GM19463 (cell line): ENCODE measurements at regions not wholly inside any gene's neighbourhood (a gene's known extent, or its start where the extent isn't known, plus 50 kb on each side); places are given as distances from the start of the nearest gene placed in this dataset.
"Not testable (repeated sequence)": the region's sequence is repeated elsewhere in the genome, so short reads cannot be mapped to it uniquely, and the experiment has no call there.

Source experiments
- ATAC-seq: cut with Tn5 transposase; IDR thresholded peaks from one replicate; pipeline ENCODE4 v1.9.1; 2021; ENCODE audit warnings: mild to moderate bottlenecking, moderate library complexity; ENCODE audit not compliant: unreplicated experiment

DNA sequence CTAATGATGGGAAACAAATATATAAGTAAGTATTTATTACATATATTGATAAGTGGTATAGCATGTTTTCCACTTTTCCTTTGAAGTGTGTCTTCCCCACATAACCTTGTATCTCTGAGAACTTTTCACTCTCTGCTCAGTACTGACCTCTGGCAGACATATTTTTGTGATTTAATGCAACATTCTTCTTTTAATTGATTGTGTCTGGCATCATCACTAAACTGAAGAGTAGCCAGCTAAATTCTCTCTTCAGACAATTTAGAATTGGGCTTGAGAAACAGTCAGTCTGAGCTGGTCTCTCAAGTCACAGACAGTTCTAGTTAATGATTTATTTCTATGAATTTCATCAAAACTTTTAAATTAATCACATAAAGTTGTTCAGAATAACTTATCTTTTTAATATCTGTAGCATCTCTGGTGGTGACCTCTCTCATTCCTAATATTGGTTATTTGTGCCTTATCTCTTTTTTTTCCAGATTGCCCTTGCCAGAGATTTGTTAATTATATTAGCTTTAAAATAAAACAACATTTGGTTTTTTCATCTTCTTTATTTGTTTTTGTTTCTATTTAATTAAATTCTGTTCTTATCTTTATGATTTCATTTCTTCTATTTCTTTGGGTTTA, 230.0 kb upstream of the VLDLR start:
- ATAC-seq = not testable (repeated sequence)

DNA sequence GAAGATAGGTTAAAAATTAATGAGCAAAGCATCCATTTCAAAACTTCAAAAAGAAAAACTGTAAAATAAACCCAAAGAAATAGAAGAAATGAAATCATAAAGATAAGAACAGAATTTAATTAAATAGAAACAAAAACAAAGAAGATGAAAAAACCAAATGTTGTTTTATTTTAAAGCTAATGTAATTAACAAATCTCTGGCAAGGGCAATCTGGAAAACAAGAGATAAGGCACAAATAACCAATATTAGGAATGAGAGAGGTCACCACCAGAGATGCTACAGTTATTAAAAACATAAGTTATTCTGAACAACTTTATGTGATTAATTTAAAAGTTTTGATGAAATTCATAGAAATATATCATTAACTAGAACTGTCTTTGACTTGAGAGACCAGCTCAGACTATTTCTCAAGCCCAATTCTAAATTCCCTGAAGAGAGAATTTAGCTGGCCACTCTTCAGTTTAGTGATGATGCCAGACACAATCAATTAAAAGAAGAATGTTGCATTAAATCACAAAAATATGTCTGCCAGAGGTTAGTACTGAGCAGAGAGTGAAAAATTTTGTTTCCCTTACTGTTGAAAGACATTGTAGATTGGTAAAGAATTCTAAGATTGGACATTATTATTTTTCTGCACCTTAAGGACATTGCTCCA, 227.4 kb upstream of the VLDLR start:
- not testable (repeated sequence) for ATAC-seq

DNA sequence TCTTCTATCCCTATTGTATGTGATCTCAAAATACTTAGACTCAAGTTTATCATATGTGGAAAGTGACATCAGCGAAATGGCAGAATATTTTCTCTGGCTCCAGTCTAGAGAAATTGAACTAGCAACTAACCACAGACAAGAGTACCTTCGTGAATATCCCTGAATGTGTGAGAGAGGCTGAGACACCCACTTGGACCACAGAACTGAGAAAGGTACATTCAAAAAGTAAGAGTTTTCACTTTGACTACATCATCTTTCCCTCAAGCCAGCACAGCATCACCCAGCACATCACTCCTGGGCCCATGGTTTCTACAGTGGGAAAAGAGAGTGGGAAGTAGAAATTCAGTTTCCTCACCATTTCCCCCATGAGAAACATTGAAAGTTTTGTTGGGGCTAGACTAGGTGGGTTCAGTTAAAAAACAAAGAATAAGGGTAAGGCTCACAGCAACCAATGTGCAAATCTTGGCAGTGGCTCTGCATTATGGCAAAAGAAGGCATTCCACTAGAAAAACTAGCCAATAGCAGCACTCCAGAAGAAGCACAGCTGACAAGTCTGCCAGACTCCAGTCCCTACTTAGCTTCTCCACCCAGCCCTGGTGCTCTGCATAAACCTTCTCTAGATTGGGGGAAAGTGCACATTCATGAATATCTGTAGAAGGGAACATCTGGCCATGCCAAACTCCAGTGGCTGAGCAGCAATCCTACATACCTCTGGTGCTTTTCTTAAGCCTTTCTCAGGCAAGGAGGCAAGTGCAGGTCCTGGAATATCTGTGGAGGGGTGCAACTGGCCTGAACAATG, 225.6 kb upstream of the VLDLR start:
- no peak for ATAC-seq

DNA sequence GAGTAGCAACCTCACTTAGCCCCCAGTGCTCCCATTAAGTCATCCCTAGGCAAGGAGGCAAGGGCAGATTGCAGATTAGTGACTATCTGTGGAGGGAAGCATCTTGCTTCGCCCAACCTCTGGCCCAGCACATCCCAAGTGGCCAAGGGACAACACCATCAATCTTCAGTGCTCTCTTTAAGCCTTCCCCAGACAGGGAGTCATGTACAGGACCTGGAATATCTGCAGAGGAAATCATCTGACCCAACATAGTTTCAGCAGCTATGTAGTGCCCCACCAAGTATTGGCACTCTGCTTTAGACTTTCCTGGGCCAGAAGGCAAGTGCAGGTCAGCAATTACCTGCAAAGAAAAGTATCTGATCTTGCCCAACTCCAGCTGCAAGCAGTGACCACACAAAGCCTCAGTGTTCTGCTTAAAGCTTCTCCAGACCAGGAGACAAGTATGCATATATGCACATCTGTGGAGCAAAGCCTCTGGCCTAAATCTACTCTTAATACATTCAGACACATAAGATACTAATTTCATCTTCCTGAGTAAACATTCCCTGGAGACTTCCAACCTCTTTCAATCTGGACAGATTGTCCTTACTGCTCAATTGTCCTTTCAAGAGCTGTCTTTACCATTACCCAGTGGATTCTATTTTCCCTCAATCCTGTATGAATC, 224.8 kb upstream of the VLDLR start:
- ATAC-seq = no peak

DNA sequence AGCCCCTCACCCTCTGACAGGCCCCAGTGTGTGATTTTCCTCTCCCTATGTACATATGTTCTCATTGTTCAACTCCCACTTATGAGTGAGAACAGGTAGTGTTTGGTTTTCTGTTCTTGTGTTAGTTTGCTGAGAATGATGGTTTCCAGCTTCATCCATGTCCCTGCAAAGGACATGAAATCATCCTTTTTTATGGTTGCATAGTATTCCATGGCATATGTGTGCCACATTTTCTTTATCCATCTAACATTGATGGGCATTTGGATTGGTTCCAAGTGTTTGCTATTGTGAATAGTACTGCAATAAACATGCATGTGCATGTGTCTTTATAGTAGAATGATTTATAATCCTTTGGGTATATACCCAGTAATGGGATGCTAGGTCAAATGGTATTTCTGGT, 223.7 kb upstream of the VLDLR start:
- not testable (repeated sequence) for ATAC-seq

DNA sequence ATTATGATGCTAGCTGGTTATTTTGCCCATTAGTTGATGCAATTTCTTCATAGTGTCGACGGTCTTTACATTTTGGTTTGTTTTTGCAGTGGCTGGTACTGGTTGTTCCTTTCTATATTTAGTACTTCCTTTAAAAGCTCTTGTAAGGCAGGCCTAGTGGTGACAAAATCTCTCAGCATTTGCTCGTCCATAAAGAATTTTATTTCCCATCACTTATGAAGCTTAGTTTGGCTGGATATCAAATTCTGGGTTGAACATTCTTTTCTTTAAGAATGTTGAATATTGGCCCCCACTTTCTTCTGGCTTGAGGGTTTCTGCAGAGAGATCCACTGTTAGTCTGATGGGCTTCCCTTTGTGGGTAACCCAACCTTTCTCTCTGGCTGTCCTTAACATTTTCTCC, 219.8 kb upstream of the VLDLR start:
- ATAC-seq = not testable (repeated sequence)

DNA sequence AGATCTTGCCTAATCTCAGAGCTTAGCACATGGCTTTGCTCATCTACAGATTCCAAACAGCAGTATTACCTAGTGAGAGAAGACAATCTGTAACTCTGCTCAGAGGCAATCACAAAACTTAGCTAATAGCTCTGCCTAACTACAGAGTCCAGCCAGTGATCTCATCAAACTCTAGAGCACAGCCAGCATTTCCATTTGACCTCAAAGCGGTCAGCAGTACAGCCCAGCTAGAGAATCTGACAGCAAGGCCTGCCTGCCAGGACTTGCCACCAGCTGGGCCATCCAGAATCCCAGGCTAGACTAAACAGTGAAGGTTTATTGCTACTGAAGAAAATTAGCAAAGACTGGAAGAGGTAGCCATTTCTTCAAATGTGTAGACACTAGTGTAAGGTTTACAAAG, 217.9 kb upstream of the VLDLR start:
- ATAC-seq = no peak

DNA sequence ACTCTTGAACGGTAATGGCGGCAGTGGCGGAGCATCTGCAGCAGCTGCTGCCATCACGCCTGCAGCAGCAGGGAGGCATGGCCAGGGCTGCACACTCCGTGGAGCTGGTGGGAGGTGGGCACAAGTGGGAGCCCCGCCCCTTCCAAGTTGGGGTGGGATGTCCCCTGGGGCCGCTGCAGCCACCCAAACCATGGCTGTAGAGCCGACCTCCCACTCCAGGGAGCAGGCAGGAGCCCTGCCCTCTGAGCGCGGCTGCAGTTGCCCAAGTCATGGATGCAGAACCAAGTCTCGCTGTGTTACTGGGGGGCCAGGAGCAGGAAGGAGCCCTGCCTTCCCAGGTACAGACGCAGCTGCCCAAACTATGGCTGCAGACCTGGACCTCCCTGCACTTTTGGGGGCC, 215.3 kb upstream of the VLDLR start:
- no peak for ATAC-seq

DNA sequence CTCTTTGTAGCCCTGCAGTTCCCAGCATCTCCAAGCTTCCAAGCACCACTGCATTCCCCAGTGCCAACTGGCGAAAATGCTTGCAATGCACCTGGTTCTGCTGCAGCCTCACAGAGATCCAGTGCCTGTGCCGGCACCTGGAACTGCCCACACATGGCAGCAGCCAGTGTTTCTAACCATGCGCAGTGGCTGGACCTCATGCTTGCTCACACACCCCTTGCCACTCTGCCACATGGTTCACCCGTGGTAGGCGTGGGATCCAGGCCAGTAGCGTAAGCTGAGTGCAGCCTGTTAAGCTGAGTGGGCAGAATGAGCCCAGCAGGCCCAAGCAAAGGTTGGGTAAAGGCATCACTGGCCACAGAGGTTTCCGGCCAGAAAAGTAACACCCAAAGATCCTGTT, 214.1 kb upstream of the VLDLR start:
- no peak for ATAC-seq

DNA sequence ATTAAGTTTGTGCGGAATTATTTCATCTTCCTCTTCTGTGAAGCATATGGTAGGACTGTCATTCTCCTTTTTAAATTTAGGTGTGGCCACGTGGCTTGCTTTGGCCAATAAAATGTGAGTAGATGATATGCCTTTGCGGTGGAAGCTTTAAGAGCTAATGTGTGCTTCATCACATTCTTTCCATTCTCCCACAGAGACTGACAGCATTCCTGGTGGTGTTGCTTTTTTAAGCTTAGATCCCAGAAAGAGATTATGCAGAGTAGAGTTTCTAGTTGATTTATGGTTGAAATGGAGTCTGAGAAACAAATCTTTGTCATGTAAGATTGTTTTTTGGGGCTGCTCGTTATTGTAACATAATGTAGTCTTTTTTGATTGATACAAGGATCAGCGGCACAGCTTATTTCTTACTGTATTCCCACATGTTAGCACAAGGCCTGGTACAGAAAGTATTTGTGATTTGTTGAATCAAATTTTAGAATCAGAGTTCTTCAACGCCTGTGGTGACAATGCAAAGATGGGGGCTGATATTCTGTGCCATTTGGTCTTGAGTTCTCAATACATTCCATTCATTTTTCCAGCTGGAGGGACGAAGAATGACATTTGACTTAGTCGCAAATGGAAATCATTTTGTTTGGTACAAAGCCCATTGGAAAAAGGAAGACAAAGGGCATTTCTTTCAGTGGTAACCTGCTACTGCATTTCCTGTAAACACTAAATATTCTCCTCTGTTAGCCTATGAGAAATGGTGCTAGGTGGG, 209.9 kb upstream of the VLDLR start:
- no peak for ATAC-seq

DNA sequence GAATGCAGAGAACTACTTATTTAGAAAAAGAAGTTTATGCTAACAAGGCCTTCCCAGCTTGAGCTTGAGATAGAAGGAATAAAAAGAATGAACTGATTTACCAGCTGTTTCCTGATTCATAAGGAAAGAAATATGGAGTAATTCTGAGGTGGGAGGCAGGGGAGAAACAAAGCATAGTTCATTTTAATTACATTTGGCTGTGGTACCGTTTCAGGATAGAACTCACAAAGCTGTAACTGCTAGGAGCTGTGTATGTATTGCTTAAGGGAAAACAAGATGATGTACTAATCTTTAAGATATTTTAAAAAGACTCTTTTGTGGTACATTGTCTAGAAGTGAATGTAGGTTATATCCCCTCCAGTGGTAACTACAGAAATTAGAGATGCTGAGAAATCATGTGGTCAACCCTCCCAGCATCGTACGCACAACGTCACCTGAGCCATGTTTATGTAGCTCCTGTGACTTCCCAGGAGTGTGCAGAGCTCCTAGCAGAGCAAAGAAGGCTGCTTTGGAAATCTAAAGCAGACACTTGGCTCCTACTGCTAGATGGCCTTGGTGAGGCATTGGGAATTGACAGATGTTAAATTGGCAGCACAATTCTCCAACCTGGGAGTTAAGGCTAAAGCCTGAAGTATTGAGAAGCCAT, 208.3 kb upstream of the VLDLR start:
- no peak for ATAC-seq

DNA sequence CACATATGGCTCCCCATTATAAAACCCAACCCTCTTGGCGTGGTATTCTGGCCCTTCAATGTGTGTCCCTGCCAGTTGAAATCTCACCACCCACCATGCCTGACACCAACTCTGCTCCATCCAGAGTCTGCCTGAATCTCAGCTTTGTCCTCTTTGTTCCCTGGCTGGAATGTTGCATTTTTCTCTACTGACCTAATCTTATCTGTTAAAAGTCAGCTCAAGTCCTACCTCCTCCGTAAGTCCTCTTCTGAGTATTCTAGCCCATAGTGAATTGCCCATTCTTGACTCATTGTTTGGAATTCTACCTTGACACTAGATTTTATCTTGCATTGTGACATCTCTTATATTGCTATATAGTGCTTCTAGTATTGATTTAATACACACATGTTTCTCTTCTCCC, 207.1 kb upstream of the VLDLR start:
- no peak for ATAC-seq

DNA sequence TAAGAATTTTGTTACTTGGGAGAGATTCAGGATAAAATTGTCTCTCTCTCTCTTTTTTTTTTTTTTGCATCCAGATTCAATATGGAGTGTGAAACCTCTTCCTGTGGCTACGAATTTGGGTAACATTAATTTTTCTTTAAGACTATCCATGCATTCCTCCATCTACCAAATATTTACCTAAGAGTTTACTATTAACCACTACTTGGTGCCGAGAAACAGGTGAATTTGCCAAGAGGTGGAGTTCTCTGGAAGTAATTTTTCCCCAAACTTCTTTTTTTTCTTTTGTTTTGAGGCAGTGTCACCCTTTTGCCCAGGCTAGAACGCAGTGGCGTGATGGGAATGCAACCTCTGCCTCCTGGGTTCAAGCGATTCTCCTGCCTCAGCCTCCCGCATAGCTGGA, 206.3 kb upstream of the VLDLR start:
- ATAC-seq = no peak

DNA sequence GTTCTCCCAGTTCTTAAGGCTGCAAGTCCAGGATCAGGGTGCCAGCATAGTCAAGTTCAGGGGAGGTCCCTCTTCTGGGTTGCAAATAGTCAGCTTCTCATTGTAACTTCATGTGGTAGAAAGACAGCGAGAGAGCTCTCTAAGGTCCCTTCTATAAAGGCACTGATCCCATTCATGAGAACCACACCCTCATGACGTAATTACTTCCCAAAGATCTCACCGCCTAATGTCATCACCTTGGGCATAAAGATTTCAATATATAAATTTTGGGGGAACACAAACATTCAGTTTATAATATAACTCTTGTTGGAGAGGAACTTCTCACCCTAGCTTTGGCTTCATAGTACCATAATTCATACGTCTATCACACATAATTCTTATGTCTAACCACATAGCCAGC, 203.9 kb upstream of the VLDLR start:
- no peak for ATAC-seq

DNA sequence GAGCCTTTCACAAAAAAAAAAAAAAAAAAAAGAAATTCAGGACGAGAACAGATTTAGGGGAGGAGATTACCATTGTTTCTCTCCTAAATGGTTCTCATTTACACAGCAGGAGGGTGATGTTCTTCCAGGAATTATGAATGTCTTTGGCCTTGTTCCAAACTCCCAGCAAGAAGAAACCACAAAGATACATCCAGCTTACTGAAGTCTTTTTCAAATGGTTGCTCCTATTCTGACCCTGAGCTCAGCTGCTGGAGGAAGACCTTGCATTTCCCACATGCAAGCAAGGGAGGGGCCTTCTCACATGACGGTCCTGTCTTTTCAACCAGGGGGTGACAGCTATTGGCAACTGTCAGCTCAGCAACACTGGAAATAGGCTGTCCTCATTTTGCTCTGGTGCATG, 203.0 kb upstream of the VLDLR start:
- ATAC-seq = no peak

DNA sequence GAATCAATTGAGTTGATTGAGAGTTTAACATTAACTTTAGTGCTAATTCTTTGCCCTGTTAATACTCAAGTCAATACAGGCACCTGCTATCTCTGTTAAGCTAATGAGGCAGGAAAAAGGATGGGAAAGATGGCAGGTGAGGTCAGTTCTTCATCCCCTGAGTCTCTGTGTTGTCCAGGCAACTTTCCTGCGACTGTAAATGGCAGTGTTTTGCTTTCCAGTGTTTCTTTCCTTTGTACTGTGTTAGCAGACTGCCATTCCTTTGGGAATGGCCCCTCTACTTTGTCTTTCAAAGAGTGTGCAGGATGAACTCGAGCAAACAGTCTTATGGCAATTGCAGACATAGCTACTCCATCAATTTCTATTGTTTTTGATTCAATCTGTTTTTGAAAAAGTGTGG, 202.2 kb upstream of the VLDLR start:
- ATAC-seq = no peak

DNA sequence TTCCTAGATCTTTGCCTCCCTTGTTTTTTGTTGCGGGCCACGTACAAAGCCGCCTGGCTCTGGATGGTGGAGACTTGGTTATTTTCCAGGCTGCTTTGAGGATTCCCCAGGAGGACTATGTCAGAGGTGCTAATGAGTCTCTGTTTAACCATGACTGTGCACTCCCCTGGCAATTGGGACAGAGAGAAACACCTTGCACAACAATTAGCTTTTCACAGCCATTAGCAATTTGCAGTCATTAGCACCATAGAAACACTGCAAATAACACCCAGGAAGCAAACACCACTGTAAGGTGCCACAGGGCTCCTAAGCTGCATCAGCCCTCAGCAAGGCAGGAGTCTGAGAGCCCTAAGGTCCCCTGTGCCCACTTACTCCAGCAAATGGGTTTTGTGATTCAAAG, 201.0 kb upstream of the VLDLR start:
- ATAC-seq = no peak

DNA sequence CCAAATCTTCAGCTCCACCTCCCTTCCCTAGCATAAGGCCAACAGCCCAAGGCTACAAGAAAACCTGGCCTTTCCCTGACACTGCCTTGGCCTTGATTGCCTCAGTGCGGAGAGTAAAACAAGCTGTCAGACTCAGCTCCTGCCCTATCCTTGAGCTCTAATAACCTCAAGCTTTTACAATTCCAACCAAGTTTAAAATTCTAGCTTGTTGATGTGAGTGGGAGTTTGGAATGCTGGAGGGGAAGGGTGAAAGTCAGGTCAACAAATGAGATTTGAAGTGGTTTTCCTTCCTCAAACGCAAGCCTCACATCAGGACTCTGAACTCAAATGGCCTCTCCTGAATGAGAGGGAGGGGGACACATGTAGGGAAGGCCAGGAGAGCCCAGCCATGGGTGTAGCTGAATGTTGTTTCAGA, 197.0 kb upstream of the VLDLR start:
- ATAC-seq = no peak

DNA sequence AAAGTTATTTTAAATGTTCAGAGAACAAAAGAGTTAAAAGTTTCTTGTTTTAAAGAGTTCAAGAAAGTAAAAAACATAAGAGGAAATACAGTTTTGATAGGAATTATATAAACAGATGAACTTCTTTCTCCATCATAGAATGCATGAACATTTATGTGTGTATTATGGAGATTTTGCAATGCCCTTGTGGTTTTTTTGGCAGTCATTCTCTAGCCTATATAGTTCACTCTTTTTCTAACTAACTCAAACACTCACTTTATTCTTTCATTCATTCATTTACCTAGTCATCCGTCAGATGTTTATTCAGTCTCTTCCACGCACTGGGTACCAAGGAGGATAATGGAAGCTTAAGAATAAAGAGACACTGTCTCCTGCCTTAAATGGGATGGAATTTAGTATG, 195.9 kb upstream of the VLDLR start:
- no peak for ATAC-seq

DNA sequence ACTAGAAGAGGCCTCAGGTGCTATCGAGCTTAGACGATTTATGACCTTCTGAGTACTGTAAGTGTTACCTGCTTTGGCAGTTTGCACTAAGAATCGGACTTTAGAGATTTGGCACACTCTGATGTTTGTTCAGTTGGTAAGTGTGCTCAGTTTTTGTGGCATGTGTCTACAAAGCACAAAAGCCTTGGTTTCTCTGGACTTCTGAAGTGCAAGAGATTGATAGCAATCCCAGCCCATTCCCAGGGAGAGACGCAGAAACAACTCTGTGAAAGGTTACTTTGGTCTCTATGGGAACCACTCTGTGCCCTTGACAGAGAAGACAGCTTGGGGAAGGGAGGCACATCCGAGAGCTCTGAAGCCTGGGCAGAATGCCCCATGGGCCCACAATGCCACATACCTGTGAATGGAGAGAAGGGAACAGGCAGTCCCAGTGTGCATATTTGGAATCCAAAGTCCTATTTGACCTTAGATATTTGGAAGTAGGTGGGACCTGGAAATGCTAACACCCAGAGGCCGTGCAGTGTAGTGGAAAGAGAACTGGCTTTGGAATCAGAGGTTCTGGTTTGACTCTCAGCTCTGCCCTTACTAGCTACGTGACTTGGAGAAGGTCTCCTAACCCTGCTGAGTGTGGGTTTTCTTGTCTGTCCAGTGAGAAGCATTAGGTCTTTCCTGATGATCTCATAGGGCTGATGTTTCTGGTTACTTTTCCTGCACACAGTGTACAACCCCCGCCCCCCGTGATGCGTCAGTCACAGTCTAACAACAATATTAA, 194.3 kb upstream of the VLDLR start:
- ATAC-seq = no peak
